Panc1 (cell line): ENCODE measurements at regions not wholly inside any gene's neighbourhood (a gene's known extent, or its start where the extent isn't known, plus 50 kb on each side); places are given as distances from the start of the nearest gene placed in this dataset.

Experiments
- ATAC-seq: fragments of 200-7000 bp; cut with Tn5 transposase; 2 replicates; pipeline ENCODE4 v1.9.1; 2020; ENCODE audit warnings: mild to moderate bottlenecking, moderate library complexity
- BruUV-seq: library from RNA; stranded (reverse); fragments of 400-500 nt; replicated peaks from 2 replicates; lab custom pipeline; 2021; lab: Mats Ljungman, UMichigan
- CTCF ChIA-PET: fragments of 300-600 bp; sonication (Branson Sonifier 250); formaldehyde crosslinking; loops from one replicate; lab custom pipeline; 2022; ENCODE audit warnings: antibody characterized with exemption; lab: Charles Lee
- POLR2A ChIA-PET: fragments of 300-600 bp; sonication (Branson Sonifier 250); formaldehyde crosslinking; loops from one replicate; lab custom pipeline; 2022; ENCODE audit warnings: antibody characterized with exemption; lab: Charles Lee
- DNase-seq: peaks from one replicate; pipeline ENCODE4 v3.0.0-alpha.2; 2010; ENCODE audit warnings: low read depth, low spot score
- H3K27ac ChIP-seq: 2 replicates; pipeline ENCODE4 v1.5.1; 2011; ENCODE audit warnings: mild to moderate bottlenecking, low read length, inconsistent platforms
- H3K27me3 ChIP-seq: fragments of 200-500 bp; sonication (Bioruptor generic); 2 replicates; pipeline ENCODE4 v1.6.0; 2014; ENCODE audit warnings: low read length, inconsistent platforms; ENCODE audit not compliant: control insufficient read depth, insufficient read depth
- H3K36me3 ChIP-seq: fragments of 200-500 bp; sonication (Bioruptor generic); 2 replicates; pipeline ENCODE4 v1.5.1; 2014; ENCODE audit warnings: inconsistent platforms, mild to moderate bottlenecking, low read length, moderate library complexity; ENCODE audit not compliant: control insufficient read depth, insufficient read depth
- H3K4me1 ChIP-seq: 2 replicates; pipeline ENCODE4 v1.5.1; 2011; ENCODE audit warnings: inconsistent platforms, mild to moderate bottlenecking, low read length, moderate library complexity; ENCODE audit not compliant: control insufficient read depth, insufficient read depth
- H3K4me3 ChIP-seq, 2 experiments: 2 replicates each; pipeline ENCODE4 v1.5.1; 2011 to 2012; ENCODE audit warnings: low read depth in 2 of 2, low read length in 2 of 2, mild to moderate bottlenecking in 2 of 2, inconsistent platforms in 1 of 2, moderate library complexity in 1 of 2
- H3K9me3 ChIP-seq: fragments of 200-500 bp; sonication (Bioruptor generic); 2 replicates; pipeline ENCODE4 v1.5.1; 2014; ENCODE audit warnings: low read depth, mild to moderate bottlenecking, inconsistent platforms, low read length, moderate library complexity; ENCODE audit not compliant: control insufficient read depth, insufficient read depth
- CTCF ChIP-seq: fragments of 450-650 bp; IDR thresholded peaks from 2 replicates; pipeline ENCODE4 v1.5.1; 2017; ENCODE audit warnings: mild to moderate bottlenecking
- POLR2AphosphoS5 ChIP-seq: IDR thresholded peaks from 2 replicates; pipeline ENCODE4 v1.6.1; 2012; ENCODE audit warnings: mild to moderate bottlenecking, low read depth, low read length, moderate library complexity
- SIN3A ChIP-seq: IDR thresholded peaks from 2 replicates; pipeline ENCODE4 v1.6.1; 2012; ENCODE audit warnings: low read depth, mild to moderate bottlenecking, low read length, moderate library complexity, borderline replicate concordance; ENCODE audit not compliant: insufficient read depth
- TCF7L2 ChIP-seq: IDR thresholded peaks from 2 replicates; pipeline ENCODE4 v1.6.1; 2011; ENCODE audit warnings: mild to moderate bottlenecking, low read depth, low read length, inconsistent platforms
- in situ Hi-C: cut with HindIII; loops from 2 replicates; pipeline ENCODE4 v1.10.0; 2016; ENCODE audit warnings: low sequenced_read_pairs, low pct_unique_long_range_greater_than_20kb
- intact Hi-C: fragments of 100-400 bp; cut with micrococcal nuclease; formaldehyde crosslinking; loops from one replicate; pipeline ENCODE4 v1.10.0; 2022; ENCODE audit not compliant: unreplicated experiment
- TF ChIP-seq, protein P1 (sequence below), 2 experiments: IDR thresholded peaks; 2 replicates each; pipeline ENCODE4 v1.6.1; 2011 to 2012; ENCODE audit warnings: low read depth in 2 of 2, control low read depth in 1 of 2, low read length in 1 of 2, mild to moderate bottlenecking in 1 of 2, moderate library complexity in 1 of 2; ENCODE audit not compliant: insufficient read depth in 1 of 2

- CTCF ChIA-PET: no interaction called here
These were observed 134.4 kb upstream of the RAI14 start for GRCh38 chr5:34521628-34522290.

DNA sequence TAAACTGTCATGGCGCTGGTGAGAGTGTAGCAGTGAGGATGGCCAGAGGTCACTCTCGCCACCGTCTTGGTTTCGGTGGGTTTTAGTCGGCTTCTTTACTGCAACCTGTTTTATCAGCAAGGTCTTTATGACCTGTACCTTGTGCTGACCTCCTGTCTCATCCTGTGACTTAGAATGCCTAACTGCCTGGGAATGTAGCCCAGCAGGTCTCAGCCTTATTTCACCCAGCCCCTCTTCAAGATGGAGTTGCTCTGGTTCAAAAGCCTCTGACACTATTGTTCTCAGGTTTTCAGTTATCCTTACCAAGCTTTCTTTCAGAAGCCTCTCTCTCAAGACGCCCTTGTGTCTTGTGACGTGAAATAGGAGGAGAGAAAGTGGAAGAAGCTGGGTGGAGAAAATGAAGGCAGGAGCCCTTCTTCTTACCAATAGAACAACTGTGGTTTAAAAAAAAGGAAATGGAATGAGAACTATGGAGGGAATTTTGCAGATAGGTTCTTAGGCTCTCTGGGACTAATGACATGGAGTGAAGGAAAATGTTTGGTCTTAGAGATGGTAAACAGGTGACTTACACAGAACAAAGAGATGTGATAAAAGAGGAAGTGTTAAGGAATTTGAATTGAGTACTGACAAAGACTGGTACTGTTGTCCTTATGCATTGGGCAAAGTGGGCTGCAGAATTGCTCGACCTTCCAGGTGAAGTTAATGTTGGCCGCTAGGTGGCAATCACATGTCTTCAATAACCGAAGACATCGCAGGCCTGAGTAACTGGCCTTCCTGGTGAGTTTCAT, 133.3 kb upstream of the RAI14 start:
- peak; percentile 96 for ATAC-seq
- DNase-seq: peak; percentile 77
- H3K27ac ChIP-seq: no peak overlapping the region
- no peaks in the 10 kb centered on the region for H3K27me3 ChIP-seq
- H3K4me3 ChIP-seq: no peak overlapping the region
- CTCF ChIA-PET: interaction anchor here (0.7 to 1.1 kb wide), 2 partner anchors 37 to 240 kb away, joined by 4 read pairs; no protein-coding TSS in a partner anchor
- TF ChIP-seq CTCF: peak; percentile 82
- no peak for TF ChIP-seq SIN3A
- intact Hi-C loops: loop anchor here (1.0 kb wide), 1 partner anchor 376 kb away; no protein-coding TSS in a partner anchor
- H3K36me3 ChIP-seq: no peaks in the 10 kb centered on the region
- in situ Hi-C loops: no loop called here
- no TSS peak for BruUV-seq
- no peaks in the 10 kb centered on the region for H3K9me3 ChIP-seq
- POLR2A ChIA-PET: no interaction called here
- H3K4me1 ChIP-seq: no peaks in the 10 kb centered on the region

More at GRCh38 chr5:34521628-34522290, 134.4 kb upstream of the RAI14 start:
- Histone ChIP-seq H3K4me3 (no peak overlapping the region), H3K36me3 (no peaks in the 10 kb centered on the region), H3K4me1 (no peaks in the 10 kb centered on the region), H3K27me3 (no peaks in the 10 kb centered on the region), H3K27ac (no peak overlapping the region), H3K9me3 (no peaks in the 10 kb centered on the region)
- BruUV-seq: no TSS peak
- no peak for DNase-seq
- ATAC-seq: no peak
- in situ Hi-C loops (no loop called here), intact Hi-C loops (no loop called here)
- POLR2A ChIA-PET: no interaction called here
- TF ChIP-seq CTCF (no peak), POLR2AphosphoS5 (no peak), SIN3A (no peak), TCF7L2 (no peak)
- TF ChIP-seq, protein P1, sequence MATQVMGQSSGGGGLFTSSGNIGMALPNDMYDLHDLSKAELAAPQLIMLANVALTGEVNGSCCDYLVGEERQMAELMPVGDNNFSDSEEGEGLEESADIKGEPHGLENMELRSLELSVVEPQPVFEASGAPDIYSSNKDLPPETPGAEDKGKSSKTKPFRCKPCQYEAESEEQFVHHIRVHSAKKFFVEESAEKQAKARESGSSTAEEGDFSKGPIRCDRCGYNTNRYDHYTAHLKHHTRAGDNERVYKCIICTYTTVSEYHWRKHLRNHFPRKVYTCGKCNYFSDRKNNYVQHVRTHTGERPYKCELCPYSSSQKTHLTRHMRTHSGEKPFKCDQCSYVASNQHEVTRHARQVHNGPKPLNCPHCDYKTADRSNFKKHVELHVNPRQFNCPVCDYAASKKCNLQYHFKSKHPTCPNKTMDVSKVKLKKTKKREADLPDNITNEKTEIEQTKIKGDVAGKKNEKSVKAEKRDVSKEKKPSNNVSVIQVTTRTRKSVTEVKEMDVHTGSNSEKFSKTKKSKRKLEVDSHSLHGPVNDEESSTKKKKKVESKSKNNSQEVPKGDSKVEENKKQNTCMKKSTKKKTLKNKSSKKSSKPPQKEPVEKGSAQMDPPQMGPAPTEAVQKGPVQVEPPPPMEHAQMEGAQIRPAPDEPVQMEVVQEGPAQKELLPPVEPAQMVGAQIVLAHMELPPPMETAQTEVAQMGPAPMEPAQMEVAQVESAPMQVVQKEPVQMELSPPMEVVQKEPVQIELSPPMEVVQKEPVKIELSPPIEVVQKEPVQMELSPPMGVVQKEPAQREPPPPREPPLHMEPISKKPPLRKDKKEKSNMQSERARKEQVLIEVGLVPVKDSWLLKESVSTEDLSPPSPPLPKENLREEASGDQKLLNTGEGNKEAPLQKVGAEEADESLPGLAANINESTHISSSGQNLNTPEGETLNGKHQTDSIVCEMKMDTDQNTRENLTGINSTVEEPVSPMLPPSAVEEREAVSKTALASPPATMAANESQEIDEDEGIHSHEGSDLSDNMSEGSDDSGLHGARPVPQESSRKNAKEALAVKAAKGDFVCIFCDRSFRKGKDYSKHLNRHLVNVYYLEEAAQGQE (IDR thresholded peaks at IDR 0.05; ENCODE audit: insufficient read depth in 1 of 2, low read depth in 2 of 2, low read length in 1 of 2): no peak
